NOMO-1 (cell line): ENCODE measurements at regions not wholly inside any gene's neighbourhood (a gene's known extent, or its start where the extent isn't known, plus 50 kb on each side); places are given as distances from the start of the nearest gene placed in this dataset.
"Not testable (repeated sequence)": the region's sequence is repeated elsewhere in the genome, so short reads cannot be mapped to it uniquely, and the experiment has no call there.

Experiments
- DNase-seq, 2 experiments: peaks; one replicate each; lab custom pipeline; 2025; ENCODE audit not compliant: unreplicated experiment in 2 of 2; lab: John Stamatoyannopoulos, UW

DNA sequence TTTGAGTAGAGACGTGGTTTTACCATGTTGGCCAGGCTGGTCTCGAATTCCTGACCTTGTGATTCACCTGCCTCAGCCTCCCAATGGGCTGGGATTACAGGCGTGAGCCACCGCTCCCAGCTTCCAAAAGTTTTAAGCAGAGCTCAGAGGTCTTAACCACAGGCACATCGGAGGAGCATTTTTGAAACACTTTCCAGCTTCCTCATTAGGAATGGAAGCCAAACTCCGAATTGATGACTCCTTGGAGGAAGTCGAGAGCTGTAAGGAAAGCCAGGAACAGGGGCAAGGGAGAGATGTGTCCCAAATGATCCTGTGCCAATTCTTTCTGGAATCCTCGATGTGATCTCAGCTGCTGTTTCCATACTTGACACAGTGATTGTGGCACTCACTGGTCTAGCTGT is 56.2 kb upstream of the CCZ1B start:
- DNase-seq, result not testable (repeated sequence)

DNA sequence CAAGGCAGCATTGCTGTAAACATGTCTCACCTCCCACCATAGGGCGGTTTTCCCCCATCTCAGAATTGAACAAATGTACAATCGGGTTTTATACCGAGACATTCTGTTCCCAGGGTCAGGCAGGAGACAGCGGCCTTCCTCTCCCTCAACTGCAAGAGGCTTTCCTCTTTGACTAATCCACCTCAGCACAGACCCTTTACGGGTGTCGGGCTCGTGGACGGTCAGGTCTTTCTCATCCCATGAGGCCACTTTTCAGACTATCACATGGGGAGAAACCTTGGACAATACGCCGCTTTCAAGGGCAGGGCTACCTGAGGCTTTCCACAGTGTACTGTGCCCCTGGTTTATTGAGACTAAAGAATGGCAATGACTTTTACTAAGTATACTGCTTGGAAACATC is 57.7 kb upstream of the CCZ1B start:
- not testable (repeated sequence) for DNase-seq

DNA sequence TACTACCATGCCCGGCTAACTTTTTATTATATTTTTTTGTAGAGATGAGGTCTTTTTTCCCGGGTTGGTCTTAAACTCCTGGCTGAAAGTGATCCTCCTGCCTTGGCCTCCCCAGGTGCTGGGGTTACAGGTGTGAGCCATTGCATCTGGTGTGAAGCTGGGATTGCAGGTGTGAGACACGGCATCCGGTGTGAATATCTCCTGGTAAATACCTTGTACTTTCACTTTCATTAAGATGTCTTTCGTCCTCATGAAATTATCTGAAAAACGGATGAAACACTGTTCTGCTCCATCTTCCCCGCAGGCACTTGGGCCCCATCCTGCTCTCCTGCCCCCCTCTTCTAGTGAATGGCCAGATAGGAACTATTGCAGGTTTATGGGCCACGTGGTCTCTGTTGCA is 60.1 kb upstream of the CCZ1B start:
- DNase-seq, result no peak

DNA sequence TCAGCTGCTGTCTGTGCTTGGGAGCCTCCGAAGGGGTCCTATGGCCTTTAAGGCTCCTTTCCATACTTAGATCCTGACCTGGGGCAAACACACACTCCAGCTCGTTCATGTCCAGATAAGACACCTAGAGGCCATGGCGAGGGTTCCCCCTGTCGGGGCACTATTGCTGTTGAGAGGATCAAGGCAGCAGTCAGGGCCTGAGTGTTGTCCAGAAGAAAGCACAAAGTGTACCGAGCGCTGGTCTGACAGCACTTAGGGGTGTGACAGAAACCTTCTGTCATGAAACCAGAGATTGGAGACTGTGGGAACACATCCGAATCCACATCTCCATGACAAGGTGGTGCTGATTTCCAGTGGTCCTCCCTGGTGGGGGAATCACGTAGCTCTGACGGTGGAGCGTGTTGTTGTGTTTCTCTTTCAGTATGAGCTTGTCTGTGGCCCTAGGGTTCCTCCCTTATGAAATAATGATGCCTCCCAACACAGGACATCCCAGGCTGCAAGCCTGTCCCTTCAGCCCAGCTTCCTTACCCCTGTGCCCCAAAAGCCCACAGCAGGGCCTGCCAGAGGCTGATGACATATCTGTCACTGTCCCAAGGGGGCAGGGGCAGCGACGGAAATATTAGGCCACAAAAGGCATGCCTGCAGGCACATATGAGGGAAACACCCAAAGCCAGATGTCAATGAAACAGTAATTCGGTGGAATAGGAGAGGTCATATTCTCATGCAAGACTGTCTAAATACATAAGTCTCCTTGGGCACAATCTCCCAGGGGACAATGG is 62.4 kb upstream of the CCZ1B start:
- DNase-seq, result not testable (repeated sequence)

DNA sequence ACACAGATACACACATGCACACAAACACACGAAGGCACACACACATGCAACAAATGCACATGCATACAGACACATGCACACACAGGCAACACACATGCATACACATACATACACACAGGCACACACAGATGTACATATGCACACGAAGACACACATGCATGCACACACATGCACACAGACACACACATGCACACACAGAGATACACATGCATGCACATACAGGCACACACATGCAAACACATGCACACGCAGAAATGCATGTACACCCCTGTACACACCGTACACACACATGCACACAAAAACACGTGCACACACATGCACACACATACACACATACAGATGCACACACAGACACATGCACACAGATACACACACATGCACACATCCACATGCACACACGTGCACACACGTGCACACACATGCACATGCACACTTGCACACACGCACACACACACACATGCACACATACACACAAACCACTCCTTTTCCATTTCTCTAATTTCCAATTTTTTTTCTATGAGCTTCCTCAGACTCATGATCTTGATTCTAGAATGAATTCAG is 63.3 kb upstream of the CCZ1B start:
- DNase-seq, result no peak

DNA sequence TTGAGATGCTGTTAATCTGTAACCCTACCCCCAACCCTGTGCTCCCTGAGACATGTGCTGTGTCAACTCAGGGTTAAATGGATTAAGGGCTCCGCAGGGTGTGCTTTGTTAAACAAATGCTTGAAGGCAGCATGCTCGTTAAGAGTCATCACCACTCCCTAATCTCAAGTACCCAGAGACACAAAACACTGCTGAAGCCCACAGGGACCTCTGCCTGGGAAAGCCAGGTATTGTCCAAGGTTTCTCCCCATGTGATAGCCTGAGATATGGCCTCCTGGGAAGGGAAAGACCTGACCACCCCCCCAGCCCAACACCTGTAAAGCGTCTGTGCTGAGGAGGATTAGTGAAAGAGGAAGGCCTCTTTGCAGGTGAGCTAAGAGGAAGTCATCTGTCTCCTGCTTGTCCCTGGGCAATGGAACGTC is 76.0 kb upstream of the CCZ1B start:
- DNase-seq, result not testable (repeated sequence)

DNA sequence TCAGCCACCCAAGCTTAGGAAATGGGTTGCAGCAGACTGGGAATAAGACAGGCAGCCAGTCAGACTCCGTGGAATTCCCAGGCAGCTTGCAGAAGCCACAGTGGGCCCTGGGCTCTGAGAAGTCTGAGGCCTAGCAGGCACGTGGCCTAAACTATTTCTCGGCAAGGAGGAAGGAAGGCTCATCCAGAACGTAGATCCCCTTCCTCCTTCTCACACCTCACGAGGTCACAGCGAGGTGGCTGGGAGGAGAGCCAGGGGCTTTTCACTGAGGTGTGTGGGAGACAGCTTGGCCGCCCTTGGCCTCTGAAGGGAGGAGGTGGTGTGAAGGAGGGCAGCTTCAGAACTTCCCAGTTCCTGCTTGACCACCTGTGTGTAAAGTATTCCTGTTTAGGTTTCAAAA is 77.2 kb upstream of the CCZ1B start:
- not testable (repeated sequence) for DNase-seq

DNA sequence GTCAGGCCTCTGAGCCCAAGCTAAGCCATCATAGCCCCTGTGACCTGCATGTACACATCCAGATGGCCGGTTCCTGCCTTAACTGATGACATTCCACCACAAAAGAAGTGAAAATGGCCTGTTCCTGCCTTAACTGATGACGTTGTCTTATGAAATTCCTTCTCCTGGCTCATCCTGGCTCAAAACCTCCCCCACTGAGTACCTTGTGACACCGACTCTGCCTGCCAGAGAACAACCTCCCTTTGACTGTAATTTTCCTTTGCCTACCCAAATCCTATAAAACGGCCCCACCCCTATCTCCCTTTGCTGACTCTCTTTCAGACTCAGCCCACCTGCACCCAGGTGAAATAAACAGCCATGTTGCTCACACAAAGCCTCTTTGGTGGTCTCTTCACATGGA is 77.7 kb upstream of the CCZ1B start:
- DNase-seq, result not testable (repeated sequence)

DNA sequence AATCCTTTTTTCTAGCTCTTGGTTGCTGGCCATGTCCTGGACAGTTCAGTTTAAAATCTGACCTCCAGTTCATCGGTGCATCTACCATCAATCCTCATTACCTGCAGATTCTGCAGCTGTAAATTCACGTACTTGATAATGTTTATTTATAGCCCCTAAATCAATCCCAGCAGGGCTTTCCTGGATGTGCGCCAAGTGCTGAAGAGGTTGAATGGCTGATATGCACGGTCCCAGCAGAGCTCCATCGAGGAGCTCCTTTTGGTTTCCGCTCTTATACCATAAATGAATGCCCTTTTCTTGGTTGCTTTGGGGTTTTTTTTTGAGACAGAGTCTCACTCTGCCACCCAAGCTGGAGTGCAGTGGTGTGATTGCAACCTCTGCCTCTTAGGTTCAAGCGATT is 91.2 kb upstream of the CCZ1B start:
- DNase-seq, result no peak

DNA sequence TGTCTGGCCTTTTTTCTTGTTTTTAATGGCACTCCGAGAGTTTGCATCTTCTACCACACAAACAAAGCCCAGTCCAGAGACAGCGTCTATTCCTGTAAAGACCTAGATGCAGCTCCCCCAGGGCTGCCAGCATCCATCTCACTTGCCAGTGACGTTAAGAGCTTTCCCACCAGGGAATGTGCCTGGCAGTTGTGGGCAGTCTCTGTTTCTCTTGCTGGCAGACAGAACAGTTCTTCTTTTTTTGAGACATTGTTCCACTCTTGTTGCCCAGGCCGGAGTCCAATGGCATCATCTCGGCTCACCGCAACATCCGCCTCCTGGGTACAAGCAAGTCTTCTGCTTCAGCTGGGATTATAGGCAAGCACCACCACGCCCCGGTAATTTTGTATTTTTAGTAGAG is 93.1 kb upstream of the CCZ1B start:
- not testable (repeated sequence) for DNase-seq

DNA sequence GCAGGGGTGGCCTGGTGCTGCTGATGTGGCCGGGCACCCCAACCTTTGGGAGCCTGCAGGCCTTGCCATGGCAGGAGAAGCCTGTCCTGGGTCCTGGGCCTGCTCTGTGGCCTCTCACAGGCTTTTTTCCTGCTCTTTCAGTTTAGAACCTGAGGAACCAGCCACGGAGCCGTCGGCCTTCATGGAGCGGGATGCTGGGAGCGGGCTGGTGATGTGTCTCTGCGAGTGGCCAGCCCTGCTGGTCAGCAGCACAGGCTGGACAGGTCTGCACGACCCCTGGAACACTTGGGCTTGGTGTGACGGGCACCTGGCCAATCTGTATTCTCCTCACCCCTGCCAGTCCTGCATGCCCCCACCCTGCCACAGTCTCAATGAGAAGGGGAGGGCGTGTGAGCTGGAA is 98.4 kb upstream of the CCZ1B start:
- not testable (repeated sequence) for DNase-seq

DNA sequence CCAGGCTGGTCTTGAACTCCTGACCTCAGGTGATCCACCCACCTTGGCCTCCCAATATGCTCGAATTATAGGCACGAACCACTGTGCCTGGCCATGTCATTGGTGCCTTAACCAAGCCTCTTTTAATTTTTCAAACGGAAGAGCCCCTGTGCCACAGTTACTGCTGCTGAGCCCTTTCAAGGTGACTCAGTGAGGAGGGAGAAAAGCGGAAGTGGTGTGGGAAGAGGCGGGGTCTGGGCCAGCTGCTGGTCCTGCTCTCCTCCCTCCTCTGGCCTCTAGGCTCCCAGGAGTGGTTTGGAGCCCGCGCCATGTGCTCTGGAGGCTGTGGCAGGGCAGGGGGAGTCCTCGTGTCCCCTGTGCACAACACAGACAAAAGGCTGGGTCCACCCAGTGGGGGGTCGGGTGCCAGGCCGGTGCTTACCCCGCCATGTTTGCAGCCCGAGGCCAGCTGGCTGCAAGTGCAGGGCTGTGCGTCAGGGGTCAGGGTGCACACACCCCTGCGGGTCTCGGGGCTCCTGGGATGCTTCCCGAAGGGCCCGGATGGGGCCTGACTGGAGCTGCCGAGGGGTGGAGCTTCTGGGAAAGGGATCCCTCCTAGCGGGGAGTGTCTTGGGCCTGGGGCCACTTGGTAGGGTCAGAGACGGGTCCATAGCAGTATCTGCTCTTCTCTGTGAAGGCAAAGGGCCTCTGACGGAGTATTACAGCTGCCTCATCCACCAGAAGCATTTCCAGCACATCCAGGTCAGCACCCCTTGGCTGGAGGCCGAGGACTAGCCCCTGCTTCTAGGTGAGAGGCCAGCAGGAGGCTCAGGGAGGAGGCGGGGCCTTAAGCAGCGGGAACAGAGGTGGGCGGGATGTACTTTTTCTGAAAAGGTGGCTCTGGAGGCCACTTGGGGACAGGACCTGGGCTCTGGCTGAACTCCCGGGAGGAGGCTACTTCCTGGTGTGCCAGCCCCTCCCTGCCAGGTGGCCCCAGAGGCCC is 100.4 kb upstream of the CCZ1B start:
- not testable (repeated sequence) for DNase-seq

DNA sequence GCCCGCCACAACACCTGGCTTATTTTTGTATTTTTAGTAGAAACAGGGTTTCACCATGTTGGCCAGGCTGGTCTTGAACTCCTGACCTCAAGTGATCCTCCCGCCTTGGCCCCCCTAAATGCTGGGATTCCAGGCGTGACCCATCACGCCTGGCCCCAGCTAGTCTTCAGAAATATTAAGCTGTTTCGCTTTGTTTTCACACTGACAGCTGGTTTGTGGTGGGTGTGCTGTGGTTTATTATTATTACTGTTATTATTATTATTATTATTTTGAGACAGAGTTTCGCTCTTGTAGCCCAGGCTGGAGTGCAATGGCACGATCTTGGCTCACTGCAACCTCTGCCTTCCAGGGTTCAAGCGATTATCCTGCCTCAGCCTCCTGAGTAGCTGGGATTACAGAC is 101.6 kb upstream of the CCZ1B start:
- DNase-seq, result not testable (repeated sequence)

DNA sequence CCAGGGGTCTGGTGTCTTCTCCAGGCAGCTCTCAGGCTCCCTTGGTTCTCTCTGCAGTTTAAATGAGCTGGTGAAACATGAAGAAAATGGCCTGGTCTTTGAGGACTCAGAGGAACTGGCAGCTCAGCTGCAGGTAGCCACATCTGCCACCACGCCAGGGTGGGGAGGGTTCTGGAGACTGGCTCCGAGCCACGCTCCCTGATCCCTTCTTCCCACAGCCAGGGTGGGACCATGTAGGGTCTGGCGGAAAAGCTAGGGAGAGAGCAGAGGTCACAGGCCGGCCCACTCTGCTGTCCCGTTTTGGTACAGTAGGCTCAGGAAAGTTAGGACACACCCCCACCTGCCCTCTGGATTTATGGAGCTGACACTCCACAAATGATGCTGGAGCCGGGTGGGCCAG is 103.5 kb upstream of the CCZ1B start:
- DNase-seq, result not testable (repeated sequence)

DNA sequence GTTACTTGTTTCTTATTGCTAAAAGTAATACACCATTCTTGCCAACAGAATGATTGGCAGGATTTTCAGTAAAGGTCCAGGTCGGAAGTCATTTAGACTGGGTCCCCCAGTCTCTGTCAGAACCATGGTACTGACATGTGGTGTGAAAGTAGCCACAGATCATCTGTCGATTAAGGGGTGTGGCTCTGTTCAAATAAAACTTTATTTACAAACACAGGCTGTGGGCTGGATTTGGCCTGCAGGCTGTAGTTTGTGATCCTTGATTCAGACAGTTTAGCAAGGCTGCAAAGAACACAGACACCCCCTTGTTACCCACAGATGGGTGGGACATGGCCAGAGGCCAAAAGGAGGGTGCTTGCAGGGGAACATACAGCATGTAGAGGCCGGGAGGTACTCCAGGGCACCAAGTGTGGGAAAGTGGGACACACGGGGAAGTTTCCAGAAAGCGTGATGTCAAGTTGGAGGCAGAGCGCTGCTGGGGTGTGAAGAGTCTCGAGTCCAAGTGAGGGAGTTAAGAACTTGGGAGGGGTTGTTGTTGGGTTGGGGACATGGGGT is 104.1 kb upstream of the CCZ1B start:
- not testable (repeated sequence) for DNase-seq

DNA sequence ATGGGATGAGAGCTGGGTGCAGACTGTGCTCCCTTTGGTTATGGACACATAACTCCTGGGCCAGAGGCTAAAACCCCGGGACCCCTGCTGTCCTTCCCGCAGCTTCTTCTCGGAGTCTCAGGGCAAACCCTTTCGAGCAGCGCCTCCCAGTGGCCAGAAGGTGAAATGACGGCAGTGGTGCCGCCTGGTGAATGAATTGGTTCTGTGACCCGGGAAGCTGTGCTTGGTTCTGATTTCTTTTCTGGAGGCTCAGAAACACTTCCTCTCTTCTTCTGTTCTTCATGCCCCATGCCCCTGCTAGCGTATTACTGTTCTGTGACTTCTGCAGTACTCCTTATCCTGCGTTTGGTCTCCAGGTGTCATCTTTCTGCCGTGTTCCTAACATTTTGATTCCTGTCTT is 104.7 kb upstream of the CCZ1B start:
- not testable (repeated sequence) for DNase-seq

DNA sequence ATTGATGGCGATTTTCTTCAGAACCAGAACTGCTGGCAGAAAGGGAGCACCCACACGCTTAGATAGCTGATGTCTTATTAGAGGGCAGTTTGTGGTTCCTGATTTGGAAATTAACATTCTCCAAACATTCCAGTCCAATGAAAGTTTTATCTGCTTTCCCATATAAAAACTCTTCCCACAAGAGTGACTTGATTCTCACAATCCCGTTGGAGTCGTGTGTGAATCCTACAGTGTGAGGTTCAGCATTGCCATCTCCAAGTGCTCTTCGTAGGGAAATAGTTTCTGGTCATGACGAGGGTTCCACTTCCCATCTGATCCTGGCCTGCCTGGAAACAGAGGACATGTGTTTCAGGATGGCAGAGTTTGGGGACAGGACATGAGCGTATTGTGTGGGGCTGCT is 105.4 kb upstream of the CCZ1B start:
- DNase-seq, result not testable (repeated sequence)

DNA sequence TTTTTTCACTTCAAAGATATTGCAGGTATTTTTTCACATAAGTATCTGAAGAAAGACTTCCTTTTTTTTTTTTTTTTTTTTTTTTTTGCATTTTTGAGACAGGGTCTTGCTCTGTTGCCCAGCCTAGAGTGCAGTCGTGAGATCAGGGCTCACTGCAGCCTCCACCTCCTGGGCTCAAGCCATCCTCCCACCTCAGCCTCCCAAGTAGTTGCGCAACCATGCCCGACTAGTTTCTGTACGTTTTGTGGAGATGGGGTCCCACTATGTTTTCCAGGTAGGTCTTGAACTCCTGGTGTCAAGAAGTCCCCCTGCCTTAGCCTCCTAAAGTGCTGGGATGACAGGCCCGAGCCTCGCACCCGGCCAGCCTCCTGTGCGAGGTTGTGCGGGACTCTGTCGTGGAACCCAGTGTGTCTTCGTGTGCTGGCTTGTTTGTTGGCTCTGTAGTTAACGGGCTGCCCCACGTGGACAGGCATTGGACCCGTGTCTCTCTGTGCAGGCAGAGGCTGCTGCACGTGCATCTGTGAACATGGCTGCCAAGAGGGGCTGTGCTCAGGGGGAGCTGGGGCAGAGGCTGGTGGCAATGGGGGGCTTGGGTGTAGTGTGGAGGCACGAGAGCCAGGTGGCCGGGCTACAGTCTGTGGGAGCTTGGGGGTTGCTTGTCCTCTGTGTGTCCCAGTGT is 108.0 kb upstream of the CCZ1B start:
- DNase-seq, result not testable (repeated sequence)

DNA sequence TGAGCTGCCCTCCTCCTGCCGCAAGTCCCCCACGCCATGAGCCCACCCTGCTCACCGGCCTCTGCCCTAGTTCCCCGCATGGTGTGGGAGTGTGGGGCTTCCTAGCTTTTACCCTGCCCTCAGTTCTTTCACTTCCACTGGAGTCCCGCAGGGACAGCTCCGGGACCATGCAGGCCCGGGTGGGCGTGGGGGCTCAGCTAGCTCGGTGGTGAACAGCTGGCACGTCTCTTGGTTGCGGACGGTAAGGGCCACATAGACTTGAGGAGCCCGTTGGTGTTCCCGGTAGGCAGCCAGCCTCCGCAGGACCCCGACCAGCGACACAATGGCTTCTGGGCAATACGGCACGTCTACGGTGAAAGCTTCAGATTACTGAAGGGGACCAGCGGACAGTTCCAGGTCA is 108.9 kb upstream of the CCZ1B start:
- no peak for DNase-seq

DNA sequence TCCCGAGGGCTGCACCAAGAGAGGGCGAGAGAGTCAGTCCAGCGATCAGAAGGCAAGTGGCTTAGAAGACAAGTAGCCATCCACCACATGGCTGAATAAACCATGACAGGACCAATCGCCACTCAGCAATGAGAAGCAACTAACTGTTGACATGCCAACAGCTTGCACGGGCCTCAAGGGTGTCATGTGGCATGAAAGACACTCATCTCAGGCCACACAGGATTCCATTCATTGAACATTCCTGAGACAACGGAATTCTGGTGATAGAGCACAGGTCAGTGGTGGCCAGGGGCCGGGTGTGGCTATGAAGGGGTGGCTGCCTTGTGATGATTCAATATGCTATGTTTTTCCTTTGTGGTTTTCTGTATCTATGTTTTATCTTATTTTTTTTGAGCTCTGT is 110.6 kb upstream of the CCZ1B start:
- DNase-seq, result not testable (repeated sequence)
